Testis (tissue), 2 donors: ENCODE measurements at regions not wholly inside any gene's neighbourhood (a gene's known extent, or its start where the extent isn't known, plus 50 kb on each side); places are given as distances from the start of the nearest gene placed in this dataset.

Source experiments
- POLR2A ChIP-seq: fragments of 450-650 bp; IDR thresholded peaks from one replicate; pipeline ENCODE4 v1.6.1; 2017; ENCODE audit warnings: antibody characterized with exemption, mild to moderate bottlenecking, moderate library complexity
- TF ChIP-seq, protein P1 (sequence below), 3 experiments: fragments of 450-650 bp in 2 of 3; fragments of 200-600 bp in 1 of 3; sonication (generic) in 1 of 3; IDR thresholded peaks; one replicate each; pipeline ENCODE4 v1.5.1; 2016 to 2019; ENCODE audit warnings: antibody characterized with exemption in 3 of 3, mild to moderate bottlenecking in 2 of 3, moderate library complexity in 1 of 3

DNA sequence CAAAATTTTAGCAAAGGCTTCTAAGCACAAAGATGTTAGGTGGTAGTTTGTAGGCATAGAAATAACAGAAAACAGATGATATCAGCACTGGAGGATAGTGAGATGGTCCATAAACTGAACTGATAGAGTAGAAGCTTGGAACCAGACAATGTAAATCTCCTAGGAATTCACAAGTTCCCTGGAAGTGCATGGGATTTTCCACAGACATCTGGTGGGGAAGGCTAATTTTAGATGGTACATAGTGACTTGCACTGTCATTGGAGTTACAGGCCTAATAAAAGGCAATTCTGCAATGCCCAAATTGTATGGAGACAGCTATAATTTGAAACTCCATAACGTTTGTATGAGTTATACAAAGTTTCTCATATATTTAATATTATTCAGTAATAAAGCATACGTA lies 653.0 kb upstream of the MEF2C start:
- TF ChIP-seq, protein P1, sequence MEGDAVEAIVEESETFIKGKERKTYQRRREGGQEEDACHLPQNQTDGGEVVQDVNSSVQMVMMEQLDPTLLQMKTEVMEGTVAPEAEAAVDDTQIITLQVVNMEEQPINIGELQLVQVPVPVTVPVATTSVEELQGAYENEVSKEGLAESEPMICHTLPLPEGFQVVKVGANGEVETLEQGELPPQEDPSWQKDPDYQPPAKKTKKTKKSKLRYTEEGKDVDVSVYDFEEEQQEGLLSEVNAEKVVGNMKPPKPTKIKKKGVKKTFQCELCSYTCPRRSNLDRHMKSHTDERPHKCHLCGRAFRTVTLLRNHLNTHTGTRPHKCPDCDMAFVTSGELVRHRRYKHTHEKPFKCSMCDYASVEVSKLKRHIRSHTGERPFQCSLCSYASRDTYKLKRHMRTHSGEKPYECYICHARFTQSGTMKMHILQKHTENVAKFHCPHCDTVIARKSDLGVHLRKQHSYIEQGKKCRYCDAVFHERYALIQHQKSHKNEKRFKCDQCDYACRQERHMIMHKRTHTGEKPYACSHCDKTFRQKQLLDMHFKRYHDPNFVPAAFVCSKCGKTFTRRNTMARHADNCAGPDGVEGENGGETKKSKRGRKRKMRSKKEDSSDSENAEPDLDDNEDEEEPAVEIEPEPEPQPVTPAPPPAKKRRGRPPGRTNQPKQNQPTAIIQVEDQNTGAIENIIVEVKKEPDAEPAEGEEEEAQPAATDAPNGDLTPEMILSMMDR (IDR thresholded peaks at IDR 0.05), result no peak
- no peak for TF ChIP-seq POLR2A
